MCF 10A (cell line): ENCODE measurements at regions not wholly inside any gene's neighbourhood (a gene's known extent, or its start where the extent isn't known, plus 50 kb on each side); places are given as distances from the start of the nearest gene placed in this dataset.

Experiments used
- BruUV-seq: library from RNA; stranded (reverse); fragments of 400-500 nt; replicated peaks from 2 replicates; lab custom pipeline; 2021; lab: Mats Ljungman, UMichigan
- CTCF ChIA-PET: fragments of 300-600 bp; sonication (Branson Sonifier 250); formaldehyde crosslinking; extraction: SDS; loops from one replicate; lab custom pipeline; 2021; ENCODE audit warnings: antibody characterized with exemption, inconsistent platforms; lab: Yijun Ruan, JAX
- POLR2A ChIA-PET: fragments of 300-600, 350-650 bp; sonication (Branson Sonifier 250); formaldehyde crosslinking; extraction: SDS; loops from one replicate; lab custom pipeline; 2020; ENCODE audit warnings: antibody characterized with exemption, inconsistent platforms; lab: Yijun Ruan, JAX
- DNase-seq: peaks from one replicate; pipeline ENCODE4 v3.0.0-alpha.2; 2018; ENCODE audit not compliant: unreplicated experiment
- H3K27ac Mint-ChIP-seq: one replicate; pipeline ENCODE4 v1.8.0; 2022; ENCODE audit warnings: mild to moderate bottlenecking, low read depth, mixed read lengths; ENCODE audit not compliant: unreplicated experiment
- H3K27me3 Mint-ChIP-seq: one replicate; pipeline ENCODE4 v1.8.0; 2022; ENCODE audit warnings: mixed read lengths; ENCODE audit not compliant: insufficient read depth, unreplicated experiment
- H3K36me3 Mint-ChIP-seq: one replicate; pipeline ENCODE4 v1.8.0; 2022; ENCODE audit warnings: mild to moderate bottlenecking, moderate library complexity, mixed read lengths; ENCODE audit not compliant: insufficient read depth, unreplicated experiment
- H3K4me1 Mint-ChIP-seq: one replicate; pipeline ENCODE4 v1.8.0; 2022; ENCODE audit warnings: mixed read lengths; ENCODE audit not compliant: insufficient read depth, unreplicated experiment
- H3K4me3 Mint-ChIP-seq: one replicate; pipeline ENCODE4 v1.8.0; 2022; ENCODE audit warnings: mild to moderate bottlenecking, moderate library complexity, mixed read lengths; ENCODE audit not compliant: unreplicated experiment
- H3K9me3 Mint-ChIP-seq: one replicate; pipeline ENCODE4 v1.8.0; 2022; ENCODE audit warnings: mixed read lengths; ENCODE audit not compliant: unreplicated experiment
- CTCF ChIP-seq: fragments of 200-600 bp; IDR thresholded peaks from one replicate; pipeline ENCODE4 v1.8.0; 2022; ENCODE audit warnings: antibody characterized with exemption, mild to moderate bottlenecking; ENCODE audit not compliant: unreplicated experiment
- intact Hi-C: fragments of 100-400 bp; cut with micrococcal nuclease; formaldehyde crosslinking; loops from 2 replicates; pipeline ENCODE4 v1.14.1; 2022

GRCh38 chr3:127067116-127067910, 84.4 kb downstream of the PLXNA1 start:
- Mint-ChIP-seq H3K27me3 (no peaks in the 10 kb centered on the region), H3K9me3 (no peaks in the 10 kb centered on the region), H3K4me3 (no peak overlapping the region), H3K36me3 (no peaks in the 10 kb centered on the region), H3K4me1 (peaks cover 10% of the 10 kb centered on the region), H3K27ac (no peak overlapping the region)
- DNase-seq: no peak
- BruUV-seq: no TSS peak
- intact Hi-C loops: no loop called here
- CTCF ChIA-PET: interaction anchor here (0.7 kb wide), 1 partner anchor 363 kb away, joined by 3 read pairs; no protein-coding TSS in a partner anchor
- POLR2A ChIA-PET: interaction anchor here (0.9 kb wide), 1 partner anchor 13 kb away, joined by 3 read pairs; no protein-coding TSS in a partner anchor
- TF ChIP-seq CTCF: no peak

GRCh38 chr3:127068111-127068810, 85.3 kb downstream of the PLXNA1 start:
- no peak overlapping the region for H3K27ac Mint-ChIP-seq
- POLR2A ChIA-PET: no interaction called here
- CTCF ChIA-PET: no interaction called here
- intact Hi-C loops: no loop called here
- TF ChIP-seq CTCF: no peak
- DNase-seq: no peak
- H3K9me3 Mint-ChIP-seq: no peaks in the 10 kb centered on the region
- H3K4me1 Mint-ChIP-seq: peaks cover 17% of the 10 kb centered on the region
- BruUV-seq: no TSS peak
- H3K36me3 Mint-ChIP-seq: no peaks in the 10 kb centered on the region
- H3K27me3 Mint-ChIP-seq: no peaks in the 10 kb centered on the region
- H3K4me3 Mint-ChIP-seq: no peak overlapping the region

GRCh38 chr3:127068871-127069270, 86.0 kb downstream of the PLXNA1 start:
- POLR2A ChIA-PET: interaction anchor here (0.7 kb wide), 1 partner anchor 59 kb away, joined by 3 read pairs; no protein-coding TSS in a partner anchor
- Mint-ChIP-seq H3K9me3 (no peaks in the 10 kb centered on the region), H3K4me1 (peaks cover 23% of the 10 kb centered on the region), H3K4me3 (no peak overlapping the region), H3K27me3 (no peaks in the 10 kb centered on the region), H3K27ac (no peak overlapping the region), H3K36me3 (no peaks in the 10 kb centered on the region)
- DNase-seq: no peak
- intact Hi-C loops: no loop called here
- CTCF ChIA-PET: no interaction called here
- TF ChIP-seq CTCF: no peak
- no TSS peak for BruUV-seq

GRCh38 chr3:127069814-127070440, 87.0 kb downstream of the PLXNA1 start:
- intact Hi-C loops: no loop called here
- no TSS peak for BruUV-seq
- Mint-ChIP-seq H3K4me3 (no peak overlapping the region), H3K4me1 (peaks cover 29% of the 10 kb centered on the region), H3K27me3 (no peaks in the 10 kb centered on the region), H3K9me3 (no peaks in the 10 kb centered on the region), H3K36me3 (no peaks in the 10 kb centered on the region), H3K27ac (no peak overlapping the region)
- ChIA-PET POLR2A (interaction anchor here (0.6 kb wide), 1 partner anchor 55 kb away, joined by 4 read pairs; no protein-coding TSS in a partner anchor), CTCF (no interaction called here)
- TF ChIP-seq CTCF: no peak
- DNase-seq: no peak
